Liver (tissue), 3 donors: ENCODE measurements at regions not wholly inside any gene's neighbourhood (a gene's known extent, or its start where the extent isn't known, plus 50 kb on each side); places are given as distances from the start of the nearest gene placed in this dataset.

Experiments used
- CTCF ChIP-seq: fragments of 150-350 bp; IDR thresholded peaks from 2 replicates; pipeline ENCODE4 v1.5.1; 2017; ENCODE audit warnings: improper control_type of control experiment, low read depth, low read length; ENCODE audit not compliant: missing input control
- EGR1 ChIP-seq, 2 donors: IDR thresholded peaks; 2 replicates each; pipeline ENCODE4 v1.6.1; 2016 to 2018; ENCODE audit warnings: antibody characterized with exemption in 2 of 2, low read depth in 2 of 2
- GABPA ChIP-seq, 2 donors: IDR thresholded peaks in 1 of 2; conservative IDR thresholded peaks in 1 of 2; 2 replicates each; pipeline ENCODE4 v1.6.1; 2016; ENCODE audit warnings: antibody characterized with exemption in 2 of 2, mild to moderate bottlenecking in 1 of 2, moderate library complexity in 1 of 2
- JUND ChIP-seq, 2 donors: IDR thresholded peaks; 2 replicates each; pipeline ENCODE4 v1.6.1; 2016; ENCODE audit warnings: antibody characterized with exemption in 2 of 2
- RAD21 ChIP-seq, 2 donors: IDR thresholded peaks; 2 replicates each; pipeline ENCODE4 v1.6.1; 2016; ENCODE audit warnings: antibody characterized with exemption in 2 of 2, mild to moderate bottlenecking in 2 of 2
- SP1 ChIP-seq: IDR thresholded peaks from 2 replicates; pipeline ENCODE4 v1.6.1; 2018; ENCODE audit warnings: antibody characterized with exemption, mild to moderate bottlenecking
- YY1 ChIP-seq: IDR thresholded peaks from 2 replicates; pipeline ENCODE4 v1.6.1; 2016; ENCODE audit warnings: antibody characterized with exemption, mild to moderate bottlenecking
- TF ChIP-seq, protein P1 (sequence below): IDR thresholded peaks from 2 replicates; pipeline ENCODE4 v1.6.1; 2016; ENCODE audit warnings: antibody characterized with exemption, mild to moderate bottlenecking
- donor health status: healthy.
- donor health status: healthy.

GRCh38 chr2:188813857-188814256, 160.3 kb upstream of the COL3A1 start:
- no peak for TF ChIP-seq YY1
- TF ChIP-seq, protein P1, sequence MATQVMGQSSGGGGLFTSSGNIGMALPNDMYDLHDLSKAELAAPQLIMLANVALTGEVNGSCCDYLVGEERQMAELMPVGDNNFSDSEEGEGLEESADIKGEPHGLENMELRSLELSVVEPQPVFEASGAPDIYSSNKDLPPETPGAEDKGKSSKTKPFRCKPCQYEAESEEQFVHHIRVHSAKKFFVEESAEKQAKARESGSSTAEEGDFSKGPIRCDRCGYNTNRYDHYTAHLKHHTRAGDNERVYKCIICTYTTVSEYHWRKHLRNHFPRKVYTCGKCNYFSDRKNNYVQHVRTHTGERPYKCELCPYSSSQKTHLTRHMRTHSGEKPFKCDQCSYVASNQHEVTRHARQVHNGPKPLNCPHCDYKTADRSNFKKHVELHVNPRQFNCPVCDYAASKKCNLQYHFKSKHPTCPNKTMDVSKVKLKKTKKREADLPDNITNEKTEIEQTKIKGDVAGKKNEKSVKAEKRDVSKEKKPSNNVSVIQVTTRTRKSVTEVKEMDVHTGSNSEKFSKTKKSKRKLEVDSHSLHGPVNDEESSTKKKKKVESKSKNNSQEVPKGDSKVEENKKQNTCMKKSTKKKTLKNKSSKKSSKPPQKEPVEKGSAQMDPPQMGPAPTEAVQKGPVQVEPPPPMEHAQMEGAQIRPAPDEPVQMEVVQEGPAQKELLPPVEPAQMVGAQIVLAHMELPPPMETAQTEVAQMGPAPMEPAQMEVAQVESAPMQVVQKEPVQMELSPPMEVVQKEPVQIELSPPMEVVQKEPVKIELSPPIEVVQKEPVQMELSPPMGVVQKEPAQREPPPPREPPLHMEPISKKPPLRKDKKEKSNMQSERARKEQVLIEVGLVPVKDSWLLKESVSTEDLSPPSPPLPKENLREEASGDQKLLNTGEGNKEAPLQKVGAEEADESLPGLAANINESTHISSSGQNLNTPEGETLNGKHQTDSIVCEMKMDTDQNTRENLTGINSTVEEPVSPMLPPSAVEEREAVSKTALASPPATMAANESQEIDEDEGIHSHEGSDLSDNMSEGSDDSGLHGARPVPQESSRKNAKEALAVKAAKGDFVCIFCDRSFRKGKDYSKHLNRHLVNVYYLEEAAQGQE = no peak
- TF ChIP-seq CTCF = no peak
- no peak for TF ChIP-seq RAD21 (IDR thresholded peaks at IDR 0.05)
- no peak for TF ChIP-seq SP1
- TF ChIP-seq GABPA (IDR thresholded peaks at IDR 0.05 in 1 of 2, conservative IDR thresholded peaks at IDR 0.05 in 1 of 2) = no peak
- no peak for TF ChIP-seq EGR1 (IDR thresholded peaks at IDR 0.05; ENCODE audit: low read depth in 2 of 2)
- no peak for TF ChIP-seq JUND (IDR thresholded peaks at IDR 0.05)
